ENCODE measurements at regions not wholly inside any gene's neighbourhood (a gene's known extent, or its start where the extent isn't known, plus 50 kb on each side); places are given as distances from the start of the nearest gene placed in this dataset.

DNA sequence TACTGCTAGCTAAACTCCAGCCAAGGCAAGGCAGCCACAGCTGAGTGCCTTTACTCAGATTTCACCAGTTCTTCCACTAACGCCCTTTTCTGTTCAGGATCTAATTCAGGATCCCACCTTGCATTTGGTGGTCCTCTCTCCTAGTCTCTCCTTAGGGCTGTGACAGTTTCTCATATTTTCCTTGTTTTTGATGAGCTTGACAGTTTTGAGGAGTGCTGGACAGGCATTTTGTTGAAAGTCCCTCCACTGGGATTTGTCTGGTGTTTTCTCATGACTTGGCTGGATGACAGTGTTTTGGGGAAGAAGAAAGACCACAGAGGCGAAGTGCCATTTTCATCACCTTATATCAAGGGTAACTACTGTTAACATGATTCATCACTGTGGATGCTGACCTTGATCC is 162.3 kb upstream of the TSC22D1 start:
- H3K4me3 Mint-ChIP-seq (ENCODE audit: unreplicated experiment), result no peak overlapping the region
- no peaks in the 10 kb centered on the region for H3K36me3 Mint-ChIP-seq (ENCODE audit: low read depth)
- H3K27ac Mint-ChIP-seq (ENCODE audit: unreplicated experiment), result no peak overlapping the region
- DNase-seq (ENCODE audit: low spot score), result no peak
- peaks cover 1% of the 10 kb centered on the region for H3K9me3 Mint-ChIP-seq (ENCODE audit: low read depth)
- no peaks in the 10 kb centered on the region for H3K27me3 Mint-ChIP-seq (ENCODE audit: low read depth)
- peaks cover 12% of the 10 kb centered on the region for H3K4me1 Mint-ChIP-seq (ENCODE audit: low read depth)
- TF ChIP-seq, protein P1, sequence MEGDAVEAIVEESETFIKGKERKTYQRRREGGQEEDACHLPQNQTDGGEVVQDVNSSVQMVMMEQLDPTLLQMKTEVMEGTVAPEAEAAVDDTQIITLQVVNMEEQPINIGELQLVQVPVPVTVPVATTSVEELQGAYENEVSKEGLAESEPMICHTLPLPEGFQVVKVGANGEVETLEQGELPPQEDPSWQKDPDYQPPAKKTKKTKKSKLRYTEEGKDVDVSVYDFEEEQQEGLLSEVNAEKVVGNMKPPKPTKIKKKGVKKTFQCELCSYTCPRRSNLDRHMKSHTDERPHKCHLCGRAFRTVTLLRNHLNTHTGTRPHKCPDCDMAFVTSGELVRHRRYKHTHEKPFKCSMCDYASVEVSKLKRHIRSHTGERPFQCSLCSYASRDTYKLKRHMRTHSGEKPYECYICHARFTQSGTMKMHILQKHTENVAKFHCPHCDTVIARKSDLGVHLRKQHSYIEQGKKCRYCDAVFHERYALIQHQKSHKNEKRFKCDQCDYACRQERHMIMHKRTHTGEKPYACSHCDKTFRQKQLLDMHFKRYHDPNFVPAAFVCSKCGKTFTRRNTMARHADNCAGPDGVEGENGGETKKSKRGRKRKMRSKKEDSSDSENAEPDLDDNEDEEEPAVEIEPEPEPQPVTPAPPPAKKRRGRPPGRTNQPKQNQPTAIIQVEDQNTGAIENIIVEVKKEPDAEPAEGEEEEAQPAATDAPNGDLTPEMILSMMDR (IDR thresholded peaks at IDR 0.05), result no peak

- no peak overlapping the region for H3K4me3 Mint-ChIP-seq (ENCODE audit: unreplicated experiment)
- H3K27me3 Mint-ChIP-seq (ENCODE audit: low read depth), result no peaks in the 10 kb centered on the region
- DNase-seq (ENCODE audit: low spot score), result no peak
- no peaks in the 10 kb centered on the region for H3K9me3 Mint-ChIP-seq (ENCODE audit: low read depth)
- H3K36me3 Mint-ChIP-seq (ENCODE audit: low read depth), result no peaks in the 10 kb centered on the region
- TF ChIP-seq, protein P1 (IDR thresholded peaks at IDR 0.05), result no peak
- H3K4me1 Mint-ChIP-seq (ENCODE audit: low read depth), result peaks cover 12% of the 10 kb centered on the region
- H3K27ac Mint-ChIP-seq (ENCODE audit: unreplicated experiment), result no peak overlapping the region
These were observed 159.7 kb upstream of the TSC22D1 start for GRCh38 chr13:44735806-44736205.

GRCh38 chr13:44734201-44734707 is 158.1 kb upstream of the TSC22D1 start:
- H3K4me3 Mint-ChIP-seq (ENCODE audit: unreplicated experiment), result no peak overlapping the region
- TF ChIP-seq, protein P1 (IDR thresholded peaks at IDR 0.05), result no peak
- no peak for DNase-seq (ENCODE audit: low spot score)
- no peaks in the 10 kb centered on the region for H3K36me3 Mint-ChIP-seq (ENCODE audit: low read depth)
- no peaks in the 10 kb centered on the region for H3K27me3 Mint-ChIP-seq (ENCODE audit: low read depth)
- H3K9me3 Mint-ChIP-seq (ENCODE audit: low read depth), result no peaks in the 10 kb centered on the region
- H3K4me1 Mint-ChIP-seq (ENCODE audit: low read depth), result peaks cover 12% of the 10 kb centered on the region
- no peak overlapping the region for H3K27ac Mint-ChIP-seq (ENCODE audit: unreplicated experiment)

GRCh38 chr13:44732503-44733098 is 156.5 kb upstream of the TSC22D1 start:
- Mint-ChIP-seq H3K27me3 (ENCODE audit: low read depth) (no peaks in the 10 kb centered on the region), H3K36me3 (ENCODE audit: low read depth) (no peaks in the 10 kb centered on the region), H3K9me3 (ENCODE audit: low read depth) (no peaks in the 10 kb centered on the region), H3K4me3 (ENCODE audit: unreplicated experiment) (no peak overlapping the region), H3K27ac (ENCODE audit: unreplicated experiment) (no peak overlapping the region), H3K4me1 (ENCODE audit: low read depth) (peaks cover 8% of the 10 kb centered on the region)
- no peak for DNase-seq (ENCODE audit: low spot score)
- TF ChIP-seq, protein P1 (IDR thresholded peaks at IDR 0.05), result no peak

GRCh38 chr13:44730851-44731250 is 154.7 kb upstream of the TSC22D1 start:
- Mint-ChIP-seq H3K4me3 (ENCODE audit: unreplicated experiment) (no peak overlapping the region), H3K4me1 (ENCODE audit: low read depth) (peaks cover 19% of the 10 kb centered on the region), H3K27ac (ENCODE audit: unreplicated experiment) (no peak overlapping the region), H3K9me3 (ENCODE audit: low read depth) (no peaks in the 10 kb centered on the region), H3K36me3 (ENCODE audit: low read depth) (no peaks in the 10 kb centered on the region), H3K27me3 (ENCODE audit: low read depth) (no peaks in the 10 kb centered on the region)
- DNase-seq (ENCODE audit: low spot score), result no peak
- TF ChIP-seq, protein P1 (IDR thresholded peaks at IDR 0.05), result no peak

All from chondrocyte (in vitro differentiated cells).